ENCODE measurements at regions not wholly inside any gene's neighbourhood (a gene's known extent, or its start where the extent isn't known, plus 50 kb on each side); places are given as distances from the start of the nearest gene placed in this dataset.

GRCh38 chr9:74361508-74361907, 135.6 kb upstream of the RORB start:
- no peak overlapping the region for H3K9ac ChIP-seq (ENCODE audit: low read length)
- H3K36me3 ChIP-seq (ENCODE audit: low read length): no peaks in the 10 kb centered on the region
- H3K4me2 ChIP-seq (ENCODE audit: low read depth, low read length, poor library complexity, severe bottlenecking): no peak overlapping the region
- H3K9me3 ChIP-seq (ENCODE audit: insufficient read depth, low read length): no peaks in the 10 kb centered on the region
- no peaks in the 10 kb centered on the region for H4K20me1 ChIP-seq (ENCODE audit: low read depth, low read length)
- no peaks in the 10 kb centered on the region for H3F3A ChIP-seq (ENCODE audit: insufficient read depth)
- TF ChIP-seq CTCF (IDR thresholded peaks at IDR 0.05; ENCODE audit: insufficient read depth, low read length, poor library complexity, severe bottlenecking) (no peak), EZH2phosphoT487 (conservative IDR thresholded peaks at IDR 0.05; ENCODE audit: low read length) (no peak)
- no peaks in the 10 kb centered on the region for H3K27me3 ChIP-seq (ENCODE audit: low read length)
- no peak overlapping the region for H2AFZ ChIP-seq (ENCODE audit: low read depth, low read length, severe bottlenecking)
- H3K27ac ChIP-seq (ENCODE audit: low read depth, low read length): no peak overlapping the region
- no peaks in the 10 kb centered on the region for H3K79me2 ChIP-seq (ENCODE audit: insufficient read depth, low read length)
- no peak overlapping the region for H3K4me3 ChIP-seq (ENCODE audit: insufficient read depth, low read length, poor library complexity, severe bottlenecking)
- 0 out of 2 replicates have a peak, but pooled peaks cover 2% of the 10 kb centered on the region for H3K9me2 ChIP-seq (replicated peaks; ENCODE audit: insufficient read depth, low read length)

DNA sequence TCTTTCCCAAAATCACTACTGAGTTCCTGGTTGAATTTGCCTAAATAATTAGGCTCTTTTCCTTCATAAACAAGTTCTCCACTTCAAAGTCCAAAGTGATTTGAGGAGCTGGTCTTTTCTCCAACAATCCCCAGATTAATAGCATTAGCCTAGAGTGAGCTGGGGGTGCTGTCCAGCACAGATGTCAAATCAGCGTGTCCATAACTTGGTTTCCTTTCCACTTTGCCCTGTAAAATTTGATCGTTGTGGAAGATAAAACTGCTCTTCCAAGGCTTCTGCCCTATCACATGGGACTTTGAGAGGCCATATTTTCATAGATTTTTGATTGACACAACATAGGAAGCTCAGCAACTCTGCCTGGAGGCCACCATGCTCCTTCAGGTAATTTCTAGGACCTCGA, 134.7 kb upstream of the RORB start:
- no peaks in the 10 kb centered on the region for H3K79me2 ChIP-seq (ENCODE audit: insufficient read depth, low read length)

GRCh38 chr9:74366111-74366510, 131.0 kb upstream of the RORB start:
- H4K20me1 ChIP-seq (ENCODE audit: low read depth, low read length): no peaks in the 10 kb centered on the region
- H3K4me2 ChIP-seq (ENCODE audit: low read depth, low read length, poor library complexity, severe bottlenecking): no peak overlapping the region
- 0 out of 2 replicates have a peak, but pooled peaks cover 2% of the 10 kb centered on the region for H3K9me2 ChIP-seq (replicated peaks; ENCODE audit: insufficient read depth, low read length)
- no peak overlapping the region for H3K9ac ChIP-seq (ENCODE audit: low read length)
- no peaks in the 10 kb centered on the region for H3K79me2 ChIP-seq (ENCODE audit: insufficient read depth, low read length)
- no peaks in the 10 kb centered on the region for H3K27me3 ChIP-seq (ENCODE audit: low read length)
- no peak overlapping the region for H3K27ac ChIP-seq (ENCODE audit: low read depth, low read length)
- no peak for TF ChIP-seq CTCF (IDR thresholded peaks at IDR 0.05; ENCODE audit: insufficient read depth, low read length, poor library complexity, severe bottlenecking)
- no peak for TF ChIP-seq EZH2phosphoT487 (conservative IDR thresholded peaks at IDR 0.05; ENCODE audit: low read length)
- H3F3A ChIP-seq (ENCODE audit: insufficient read depth): no peaks in the 10 kb centered on the region
- H3K4me3 ChIP-seq (ENCODE audit: insufficient read depth, low read length, poor library complexity, severe bottlenecking): no peak overlapping the region
- H2AFZ ChIP-seq (ENCODE audit: low read depth, low read length, severe bottlenecking): no peak overlapping the region
- no peaks in the 10 kb centered on the region for H3K9me3 ChIP-seq (ENCODE audit: insufficient read depth, low read length)
- H3K36me3 ChIP-seq (ENCODE audit: low read length): no peaks in the 10 kb centered on the region

More for the DNA sequence above, 134.7 kb upstream of the RORB start:
- Histone ChIP-seq H4K20me1 (ENCODE audit: low read depth, low read length) (no peaks in the 10 kb centered on the region), H3F3A (ENCODE audit: insufficient read depth) (no peaks in the 10 kb centered on the region), H3K4me3 (ENCODE audit: insufficient read depth, low read length, poor library complexity, severe bottlenecking) (no peak overlapping the region), H3K9me3 (ENCODE audit: insufficient read depth, low read length) (no peaks in the 10 kb centered on the region), H2AFZ (ENCODE audit: low read depth, low read length, severe bottlenecking) (no peak overlapping the region), H3K27me3 (ENCODE audit: low read length) (no peaks in the 10 kb centered on the region), H3K36me3 (ENCODE audit: low read length) (no peaks in the 10 kb centered on the region), H3K9ac (ENCODE audit: low read length) (no peak overlapping the region), H3K4me2 (ENCODE audit: low read depth, low read length, poor library complexity, severe bottlenecking) (no peak overlapping the region), H3K27ac (ENCODE audit: low read depth, low read length) (no peak overlapping the region), H3K9me2 (replicated peaks; ENCODE audit: insufficient read depth, low read length) (0 out of 2 replicates have a peak, but pooled peaks cover 2% of the 10 kb centered on the region)
- TF ChIP-seq CTCF (IDR thresholded peaks at IDR 0.05; ENCODE audit: insufficient read depth, low read length, poor library complexity, severe bottlenecking) (no peak), EZH2phosphoT487 (conservative IDR thresholded peaks at IDR 0.05; ENCODE audit: low read length) (no peak)

Data from SU-DHL-6 (cell line).